Left lung (tissue), 4 donors: ENCODE measurements at regions not wholly inside any gene's neighbourhood (a gene's known extent, or its start where the extent isn't known, plus 50 kb on each side); places are given as distances from the start of the nearest gene placed in this dataset.
"Not testable (repeated sequence)": the region's sequence is repeated elsewhere in the genome, so short reads cannot be mapped to it uniquely, and the experiment has no call there.

Source experiments
- ATAC-seq: fragments of 200-7000 bp; cut with Tn5 transposase; one replicate; pipeline ENCODE4 v1.9.1; 2020; ENCODE audit warnings: moderate library complexity
- DNase-seq, 4 donors: peaks; one replicate each; pipeline ENCODE4 v3.0.0-alpha.2; 2013 to 2020
- H3K27ac ChIP-seq, 2 donors: fragments of 200-600 bp; sonication (generic) in 1 of 2; one replicate each; pipeline versions ENCODE4 v1.5.0 to v1.8.0; 2020 to 2021
- H3K27me3 ChIP-seq, 2 donors: fragments of 200-600 bp; sonication (generic) in 1 of 2; one replicate each; pipeline versions ENCODE4 v1.5.0 to v1.8.0; 2020 to 2021
- H3K36me3 ChIP-seq, 2 donors: fragments of 200-600 bp; sonication (generic) in 1 of 2; one replicate each; pipeline versions ENCODE4 v1.5.0 to v1.8.0; 2020 to 2021
- H3K4me1 ChIP-seq, 2 donors: fragments of 200-600 bp; one replicate each; pipeline ENCODE4 v1.8.0; 2021
- H3K4me3 ChIP-seq, 2 donors: fragments of 200-600 bp; sonication (generic) in 1 of 2; one replicate each; pipeline versions ENCODE4 v1.5.0 to v1.8.0; 2020 to 2021; ENCODE audit warnings: mild to moderate bottlenecking in 1 of 2
- H3K9me3 ChIP-seq, 2 donors: fragments of 200-600 bp; sonication (generic) in 1 of 2; one replicate each; pipeline versions ENCODE4 v1.5.0 to v1.8.0; 2020 to 2021
- CTCF ChIP-seq, 2 donors: fragments of 200-600 bp; sonication (generic) in 1 of 2; IDR thresholded peaks; one replicate each; pipeline versions ENCODE4 v1.5.0 to v1.8.0; 2021; ENCODE audit warnings: antibody characterized with exemption in 2 of 2
- intact Hi-C, 2 donors: fragments of 100-400 bp; cut with DNase I; formaldehyde crosslinking; loops; one replicate each; pipeline versions ENCODE4 v1.11.2 to v1.14.2; 2022
- donor health status: DM: no; HTN: yes; CAD: no.
- donor health status: DM: no; HTN: no; CAD: no.

- TF ChIP-seq CTCF (IDR thresholded peaks at IDR 0.05), result no peak
- Histone ChIP-seq H3K9me3 (no peaks in the 10 kb centered on the region), H3K4me1 (no peaks in the 10 kb centered on the region), H3K27me3 (no peaks in the 10 kb centered on the region), H3K36me3 (no peaks in the 10 kb centered on the region), H3K27ac (no peak overlapping the region), H3K4me3 (no peak overlapping the region)
- DNase-seq, result no peak
- ATAC-seq, result no peak
- intact Hi-C loops, result no loop called here
Measured at GRCh38 chr2:49753344-49753985, 599.1 kb upstream of the FSHR start.

GRCh38 chr2:49737606-49738005 lies 583.3 kb upstream of the FSHR start:
- ATAC-seq, result no peak
- H3K27ac ChIP-seq, result no peak overlapping the region
- DNase-seq, result no peak
- H3K36me3 ChIP-seq, result no peaks in the 10 kb centered on the region
- H3K27me3 ChIP-seq, result no peaks in the 10 kb centered on the region
- H3K9me3 ChIP-seq, result peaks cover 0 to 9% of the 10 kb centered on the region in 2 donors
- TF ChIP-seq CTCF (IDR thresholded peaks at IDR 0.05), result no peak
- H3K4me1 ChIP-seq, result no peaks in the 10 kb centered on the region
- intact Hi-C loops, result no loop called here
- H3K4me3 ChIP-seq, result no peak overlapping the region

- H3K27ac ChIP-seq, H3K27me3 ChIP-seq, H3K36me3 ChIP-seq, ATAC-seq, H3K4me1 ChIP-seq, intact Hi-C loops, DNase-seq, H3K4me3 ChIP-seq: not testable (repeated sequence)
- H3K9me3 ChIP-seq, result peaks cover 0 to 22% of the 10 kb centered on the region in 2 donors
Measured at GRCh38 chr2:49732924-49733323, 578.6 kb upstream of the FSHR start.

- no peak for DNase-seq
- TF ChIP-seq CTCF (IDR thresholded peaks at IDR 0.05), result no peak
- Histone ChIP-seq H3K36me3 (no peaks in the 10 kb centered on the region), H3K4me1 (no peaks in the 10 kb centered on the region), H3K27me3 (no peaks in the 10 kb centered on the region), H3K9me3 (no peaks in the 10 kb centered on the region), H3K4me3 (no peak overlapping the region), H3K27ac (no peak overlapping the region)
- ATAC-seq, result no peak
- intact Hi-C loops, result no loop called here
Measured at GRCh38 chr2:49719241-49719640, 564.9 kb upstream of the FSHR start.

GRCh38 chr2:49715597-49715996 lies 561.3 kb upstream of the FSHR start:
- no peaks in the 10 kb centered on the region for H3K4me1 ChIP-seq
- H3K4me3 ChIP-seq, result no peak overlapping the region
- no peaks in the 10 kb centered on the region for H3K36me3 ChIP-seq
- DNase-seq (no peak), ATAC-seq (no peak)
- H3K27me3 ChIP-seq, result no peaks in the 10 kb centered on the region
- intact Hi-C loops, result no loop called here
- no peak overlapping the region for H3K27ac ChIP-seq
- no peak for TF ChIP-seq CTCF (IDR thresholded peaks at IDR 0.05)
- H3K9me3 ChIP-seq, result no peaks in the 10 kb centered on the region

- intact Hi-C loops, result no loop called here
- no peak overlapping the region for H3K27ac ChIP-seq
- no peak for ATAC-seq
- no peaks in the 10 kb centered on the region for H3K4me1 ChIP-seq
- no peak overlapping the region for H3K4me3 ChIP-seq
- DNase-seq, result no peak
- no peaks in the 10 kb centered on the region for H3K9me3 ChIP-seq
- no peaks in the 10 kb centered on the region for H3K36me3 ChIP-seq
- no peak for TF ChIP-seq CTCF (IDR thresholded peaks at IDR 0.05)
- no peaks in the 10 kb centered on the region for H3K27me3 ChIP-seq
Measured at GRCh38 chr2:49714454-49714853, 560.1 kb upstream of the FSHR start.
